GM12891 (cell line): ENCODE measurements at regions not wholly inside any gene's neighbourhood (a gene's known extent, or its start where the extent isn't known, plus 50 kb on each side); places are given as distances from the start of the nearest gene placed in this dataset.

Experiments
- PAX5 ChIP-seq: IDR thresholded peaks from 2 replicates; pipeline ENCODE4 v1.6.1; 2011; ENCODE audit warnings: low read length, moderate library complexity, mild to moderate bottlenecking; ENCODE audit not compliant: insufficient read depth, severe bottlenecking
- POLR2A ChIP-seq: IDR thresholded peaks from 2 replicates; pipeline ENCODE4 v1.6.1; 2011; ENCODE audit warnings: low read depth, low read length, control low read depth
- POLR2AphosphoS5 ChIP-seq: IDR thresholded peaks from 2 replicates; pipeline ENCODE4 v1.6.1; 2011; ENCODE audit warnings: low read depth, low read length, control low read depth
- TAF1 ChIP-seq: IDR thresholded peaks from 2 replicates; pipeline ENCODE4 v1.6.1; 2011; ENCODE audit warnings: low read depth, low read length, control low read depth

DNA sequence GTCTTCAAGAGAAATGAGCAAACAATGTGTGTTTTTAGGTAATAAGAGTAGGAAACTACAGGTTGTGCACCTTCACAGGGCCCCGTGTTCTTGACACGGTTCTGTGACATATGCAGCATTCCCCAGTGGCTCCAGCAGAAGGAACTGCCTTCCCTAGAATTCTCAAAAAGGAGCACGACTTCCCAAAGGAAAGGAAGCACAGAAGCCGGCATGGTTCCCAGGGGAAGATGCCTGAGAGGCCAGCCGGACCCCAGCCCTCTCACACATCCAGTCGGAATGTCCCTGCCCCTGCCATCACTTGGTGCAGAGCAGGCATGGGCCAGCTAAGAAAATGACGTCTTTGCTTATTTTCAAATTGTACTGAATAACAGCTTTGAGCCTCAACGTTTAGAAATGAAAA is 187.3 kb upstream of the NSMCE3 start:
- TF ChIP-seq POLR2AphosphoS5 (no peak), TAF1 (no peak), PAX5 (no peak), POLR2A (no peak)
